ENCODE measurements at regions not wholly inside any gene's neighbourhood (a gene's known extent, or its start where the extent isn't known, plus 50 kb on each side); places are given as distances from the start of the nearest gene placed in this dataset.
"Not testable (repeated sequence)": the region's sequence is repeated elsewhere in the genome, so short reads cannot be mapped to it uniquely, and the experiment has no call there.

DNA sequence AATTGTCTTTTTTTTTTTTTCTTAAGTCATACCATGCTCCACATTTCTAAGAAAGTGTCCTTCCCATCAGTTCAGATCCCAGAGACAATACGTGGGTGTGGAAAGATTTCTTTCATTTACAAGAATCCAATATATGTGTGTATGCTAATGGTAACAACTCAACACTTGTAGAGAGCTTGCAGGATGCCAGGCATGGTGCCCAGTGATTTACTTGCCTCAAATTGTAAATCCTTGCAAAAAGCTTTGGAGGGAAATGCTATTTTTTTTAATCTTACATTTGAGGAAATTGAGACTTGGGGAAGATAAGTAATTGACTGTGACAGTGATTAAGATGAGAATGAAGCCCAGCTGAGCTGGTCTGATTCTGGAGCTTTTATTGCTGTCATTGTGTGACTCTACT is 1264.6 kb upstream of the SEL1L start:
- H3K4me3 ChIP-seq (ENCODE audit: control insufficient read depth, low read depth, low read length): no peak overlapping the region
- DNase-seq (ENCODE audit: low read depth): no peak
- TF ChIP-seq, protein P1, sequence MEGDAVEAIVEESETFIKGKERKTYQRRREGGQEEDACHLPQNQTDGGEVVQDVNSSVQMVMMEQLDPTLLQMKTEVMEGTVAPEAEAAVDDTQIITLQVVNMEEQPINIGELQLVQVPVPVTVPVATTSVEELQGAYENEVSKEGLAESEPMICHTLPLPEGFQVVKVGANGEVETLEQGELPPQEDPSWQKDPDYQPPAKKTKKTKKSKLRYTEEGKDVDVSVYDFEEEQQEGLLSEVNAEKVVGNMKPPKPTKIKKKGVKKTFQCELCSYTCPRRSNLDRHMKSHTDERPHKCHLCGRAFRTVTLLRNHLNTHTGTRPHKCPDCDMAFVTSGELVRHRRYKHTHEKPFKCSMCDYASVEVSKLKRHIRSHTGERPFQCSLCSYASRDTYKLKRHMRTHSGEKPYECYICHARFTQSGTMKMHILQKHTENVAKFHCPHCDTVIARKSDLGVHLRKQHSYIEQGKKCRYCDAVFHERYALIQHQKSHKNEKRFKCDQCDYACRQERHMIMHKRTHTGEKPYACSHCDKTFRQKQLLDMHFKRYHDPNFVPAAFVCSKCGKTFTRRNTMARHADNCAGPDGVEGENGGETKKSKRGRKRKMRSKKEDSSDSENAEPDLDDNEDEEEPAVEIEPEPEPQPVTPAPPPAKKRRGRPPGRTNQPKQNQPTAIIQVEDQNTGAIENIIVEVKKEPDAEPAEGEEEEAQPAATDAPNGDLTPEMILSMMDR (IDR thresholded peaks at IDR 0.05; ENCODE audit: control insufficient read depth, insufficient read depth, low read depth, low read length, missing control alignments): no peak

DNA sequence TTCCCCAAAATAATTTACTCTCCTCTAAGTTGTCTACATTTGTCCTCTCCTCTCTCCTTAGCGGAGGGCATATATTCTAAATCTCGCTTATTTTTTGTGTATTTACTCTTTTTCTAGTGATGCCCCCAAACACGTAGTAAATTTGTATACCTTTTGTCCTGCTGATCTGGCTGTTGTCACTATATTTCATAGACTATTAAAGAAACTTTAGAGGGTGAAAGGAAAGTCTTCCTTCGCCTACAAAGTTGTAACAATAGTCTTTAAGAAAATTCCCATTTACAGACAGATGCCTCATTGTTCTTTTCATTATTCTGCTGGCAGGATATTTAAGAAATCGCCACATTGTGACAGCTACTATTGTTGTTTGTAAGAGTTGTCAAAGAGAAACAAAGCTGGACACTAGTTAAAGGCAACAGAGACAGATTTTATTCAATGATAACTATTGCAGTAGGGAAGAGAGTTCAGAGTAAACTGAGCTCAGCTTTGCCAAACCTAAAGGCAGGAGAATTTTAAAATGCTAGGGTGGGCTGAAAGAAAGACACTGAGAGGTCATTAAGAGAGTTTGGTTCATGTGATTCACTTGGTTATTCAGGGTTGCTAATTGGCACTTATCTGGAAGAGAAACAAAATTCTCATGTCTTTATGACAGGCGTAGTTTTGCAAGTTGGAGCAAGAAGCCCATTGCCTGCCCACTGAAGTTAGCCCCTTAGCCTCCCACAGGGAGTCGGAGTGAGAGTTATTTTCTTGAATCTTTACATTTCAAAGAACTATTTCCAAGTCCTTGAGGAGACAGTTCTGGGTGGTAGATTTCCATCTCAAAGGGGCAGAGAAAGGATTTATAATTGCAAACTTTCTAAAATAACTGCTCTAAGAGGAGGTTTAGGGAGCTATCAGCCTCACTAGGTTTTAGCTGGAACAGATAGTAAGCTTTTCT is 1272.5 kb upstream of the SEL1L start:
- DNase-seq (ENCODE audit: low read depth): no peak
- H3K4me3 ChIP-seq (ENCODE audit: control insufficient read depth, low read depth, low read length): no peak overlapping the region
- TF ChIP-seq, protein P1 (IDR thresholded peaks at IDR 0.05; ENCODE audit: control insufficient read depth, insufficient read depth, low read depth, low read length, missing control alignments): no peak

DNA sequence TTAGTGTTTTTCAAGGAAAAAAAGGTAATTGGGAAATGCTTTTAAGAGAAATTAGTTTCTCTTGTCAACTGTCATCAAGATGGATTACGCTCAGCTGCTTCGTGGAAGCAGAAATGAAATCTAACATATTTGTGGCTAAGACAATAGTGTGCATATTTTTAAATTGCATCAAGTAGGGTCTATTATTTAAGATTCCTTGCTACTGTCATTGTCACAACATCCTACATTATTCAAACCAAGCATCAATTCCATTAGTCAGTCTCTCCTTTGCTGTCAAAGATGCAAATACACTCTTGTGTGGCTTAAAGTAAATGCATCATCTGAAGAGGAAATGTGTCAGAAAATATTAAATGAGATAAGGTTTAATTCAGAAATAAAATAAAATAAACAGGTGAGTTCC is 1277.6 kb upstream of the SEL1L start:
- no peak for DNase-seq (ENCODE audit: low read depth)
- TF ChIP-seq, protein P1 (IDR thresholded peaks at IDR 0.05; ENCODE audit: control insufficient read depth, insufficient read depth, low read depth, low read length, missing control alignments): no peak
- H3K4me3 ChIP-seq (ENCODE audit: control insufficient read depth, low read depth, low read length): no peak overlapping the region

DNA sequence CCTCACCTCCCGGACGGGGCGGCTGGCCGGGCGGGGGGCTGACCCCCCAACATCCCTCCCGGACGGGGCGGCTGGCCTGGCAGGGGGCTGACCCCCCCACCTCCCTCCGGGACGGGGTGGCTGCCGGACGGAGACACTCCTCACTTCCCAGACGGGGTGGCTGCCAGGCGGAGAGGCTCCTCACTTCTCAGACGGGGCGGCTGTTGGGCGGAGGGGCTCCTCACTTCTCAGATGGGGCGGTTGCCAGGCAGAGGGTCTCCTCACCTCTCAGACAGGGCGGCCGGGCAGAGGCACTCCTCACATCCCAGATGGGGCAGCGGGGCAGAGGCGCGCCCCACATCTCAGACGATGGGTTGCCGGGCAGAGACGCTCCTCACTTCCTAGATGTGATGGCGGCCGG is 1280.7 kb upstream of the SEL1L start:
- DNase-seq (ENCODE audit: low read depth); H3K4me3 ChIP-seq (ENCODE audit: control insufficient read depth, low read depth, low read length): not testable (repeated sequence)

DNA sequence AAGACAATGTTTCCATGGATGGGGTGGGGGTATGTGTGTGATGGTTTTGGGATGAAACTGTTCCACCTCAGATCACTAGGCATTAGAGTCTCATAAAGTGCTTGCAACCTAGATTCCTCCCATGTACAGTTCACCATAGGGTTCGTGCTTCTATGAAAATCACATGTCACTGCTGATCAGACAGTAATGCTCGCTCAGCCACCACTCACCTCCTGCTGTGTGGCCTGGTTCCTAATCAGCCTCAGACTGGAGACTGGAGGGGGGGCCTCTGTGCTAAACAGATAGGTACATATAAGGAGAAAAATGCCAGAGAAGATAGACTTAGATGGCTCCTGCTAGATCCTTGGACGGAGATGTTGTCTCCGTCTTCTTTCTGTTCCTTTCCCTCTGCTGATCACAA is 1296.9 kb upstream of the SEL1L start:
- TF ChIP-seq, protein P1 (IDR thresholded peaks at IDR 0.05; ENCODE audit: control insufficient read depth, insufficient read depth, low read depth, low read length, missing control alignments): no peak

DNA sequence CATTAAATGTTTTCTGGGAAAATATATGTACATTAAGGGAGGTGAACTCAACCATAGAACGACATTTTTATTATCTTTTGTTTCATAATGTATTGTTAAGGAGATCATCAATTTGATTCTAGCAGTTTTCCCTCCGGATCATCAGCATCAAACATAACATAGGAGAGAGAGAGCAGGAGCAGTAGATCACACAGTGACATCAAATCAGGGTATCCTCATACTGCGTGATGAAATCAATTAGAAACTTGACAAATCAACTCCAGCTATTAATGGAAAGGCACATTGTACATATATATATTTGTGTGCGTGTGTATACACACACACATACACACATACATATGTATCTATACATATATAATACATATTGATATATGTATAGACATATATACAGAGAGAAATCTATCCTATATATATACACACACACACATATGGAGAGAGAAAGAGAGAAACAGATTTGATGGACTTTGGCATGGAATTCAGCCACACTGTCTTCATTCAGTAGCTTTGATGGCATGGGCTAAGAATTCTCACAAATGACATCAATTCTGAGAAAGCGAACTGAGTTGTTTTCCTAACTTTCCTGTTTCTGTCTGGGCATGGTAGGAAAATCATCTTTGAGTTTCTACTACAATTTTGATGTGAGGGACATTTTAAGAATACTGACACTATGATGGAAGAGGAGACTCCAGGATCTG is 1302.8 kb upstream of the SEL1L start:
- H3K4me3 ChIP-seq (ENCODE audit: control insufficient read depth, low read depth, low read length): no peak overlapping the region
- DNase-seq (ENCODE audit: low read depth): no peak
- TF ChIP-seq, protein P1 (IDR thresholded peaks at IDR 0.05; ENCODE audit: control insufficient read depth, insufficient read depth, low read depth, low read length, missing control alignments): no peak

More for the DNA sequence above, 1296.9 kb upstream of the SEL1L start:
- no peak overlapping the region for H3K4me3 ChIP-seq (ENCODE audit: control insufficient read depth, low read depth, low read length)
- no peak for DNase-seq (ENCODE audit: low read depth)

DNA sequence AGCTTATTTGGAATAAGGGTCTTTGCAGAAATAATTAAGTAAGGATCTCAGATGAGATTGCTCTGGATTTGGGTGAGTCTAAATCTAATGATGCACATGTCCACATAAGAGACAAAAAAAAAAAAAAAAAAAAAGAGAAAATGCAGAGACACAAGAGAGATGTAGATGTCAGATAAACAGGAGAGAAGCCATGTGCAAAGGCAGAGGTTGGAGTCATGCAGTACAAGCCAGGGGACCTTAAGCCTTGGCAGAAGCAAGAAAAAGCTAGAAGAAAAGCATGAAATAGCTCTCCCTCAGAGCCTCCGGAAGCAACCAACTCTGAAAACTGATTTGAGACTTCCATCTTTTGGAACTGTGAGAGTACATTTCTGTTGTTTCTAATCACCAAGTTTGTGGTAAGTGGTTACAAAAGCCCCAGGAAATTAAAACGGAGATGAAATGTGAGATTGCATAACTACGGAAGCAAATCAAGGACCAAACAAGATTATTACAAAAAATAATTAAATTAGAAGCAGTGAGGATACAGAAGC is 1304.0 kb upstream of the SEL1L start:
- H3K4me3 ChIP-seq (ENCODE audit: control insufficient read depth, low read depth, low read length): no peak overlapping the region
- TF ChIP-seq, protein P1 (IDR thresholded peaks at IDR 0.05; ENCODE audit: control insufficient read depth, insufficient read depth, low read depth, low read length, missing control alignments): no peak
- no peak for DNase-seq (ENCODE audit: low read depth)
